Transverse colon (tissue), 4 donors: ENCODE measurements at regions not wholly inside any gene's neighbourhood (a gene's known extent, or its start where the extent isn't known, plus 50 kb on each side); places are given as distances from the start of the nearest gene placed in this dataset.

Source experiments
- EP300 ChIP-seq: sonication (generic); formaldehyde crosslinking; IDR thresholded peaks from one replicate; pipeline ENCODE4 v1.6.1; 2017; ENCODE audit warnings: antibody characterized with exemption, low read depth
- POLR2A ChIP-seq: fragments of 450-650 bp; IDR thresholded peaks from one replicate; pipeline ENCODE4 v1.6.1; 2016; ENCODE audit warnings: antibody characterized with exemption, mild to moderate bottlenecking, moderate library complexity
- POLR2AphosphoS5 ChIP-seq, 3 donors: sonication (generic); formaldehyde crosslinking; IDR thresholded peaks; one replicate each; pipeline ENCODE4 v1.6.1; 2016; ENCODE audit warnings: antibody characterized with exemption in 3 of 3
- TF ChIP-seq, protein P1 (sequence below), 5 experiments: fragments of 200-600 bp in 3 of 5; fragments of 450-650 bp in 2 of 5; sonication (generic) in 3 of 5; IDR thresholded peaks; 1 replicate in 2 of 5; 2 replicates in 3 of 5; pipeline ENCODE4 v1.5.1; 2016 to 2017; ENCODE audit warnings: antibody characterized with exemption in 5 of 5, inconsistent platforms in 3 of 5, mild to moderate bottlenecking in 2 of 5, moderate library complexity in 1 of 5

DNA sequence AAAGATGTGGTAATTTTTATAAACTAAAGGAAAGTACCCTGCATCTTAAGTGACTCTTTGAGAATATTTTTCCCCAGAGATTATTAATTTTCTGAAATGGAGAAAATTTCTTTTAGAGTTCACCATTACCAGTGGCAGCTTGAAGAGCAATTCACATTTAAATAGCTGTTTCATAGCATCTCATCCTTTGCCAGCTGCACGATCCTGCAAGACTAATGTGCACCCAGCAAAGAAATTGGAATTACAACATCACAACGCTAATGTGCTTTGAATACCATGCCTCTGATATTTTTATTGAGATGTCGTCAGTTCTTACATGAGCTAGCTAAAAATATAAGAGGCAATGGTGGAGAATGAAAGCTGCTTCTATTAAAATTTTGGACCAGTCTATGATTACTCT is 423.5 kb downstream of the TAF11L14 start:
- TF ChIP-seq, protein P1, sequence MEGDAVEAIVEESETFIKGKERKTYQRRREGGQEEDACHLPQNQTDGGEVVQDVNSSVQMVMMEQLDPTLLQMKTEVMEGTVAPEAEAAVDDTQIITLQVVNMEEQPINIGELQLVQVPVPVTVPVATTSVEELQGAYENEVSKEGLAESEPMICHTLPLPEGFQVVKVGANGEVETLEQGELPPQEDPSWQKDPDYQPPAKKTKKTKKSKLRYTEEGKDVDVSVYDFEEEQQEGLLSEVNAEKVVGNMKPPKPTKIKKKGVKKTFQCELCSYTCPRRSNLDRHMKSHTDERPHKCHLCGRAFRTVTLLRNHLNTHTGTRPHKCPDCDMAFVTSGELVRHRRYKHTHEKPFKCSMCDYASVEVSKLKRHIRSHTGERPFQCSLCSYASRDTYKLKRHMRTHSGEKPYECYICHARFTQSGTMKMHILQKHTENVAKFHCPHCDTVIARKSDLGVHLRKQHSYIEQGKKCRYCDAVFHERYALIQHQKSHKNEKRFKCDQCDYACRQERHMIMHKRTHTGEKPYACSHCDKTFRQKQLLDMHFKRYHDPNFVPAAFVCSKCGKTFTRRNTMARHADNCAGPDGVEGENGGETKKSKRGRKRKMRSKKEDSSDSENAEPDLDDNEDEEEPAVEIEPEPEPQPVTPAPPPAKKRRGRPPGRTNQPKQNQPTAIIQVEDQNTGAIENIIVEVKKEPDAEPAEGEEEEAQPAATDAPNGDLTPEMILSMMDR (IDR thresholded peaks at IDR 0.05): no peak
- TF ChIP-seq POLR2A (no peak), POLR2AphosphoS5 (IDR thresholded peaks at IDR 0.05) (no peak), EP300 (no peak)
